Loucy (cell line): ENCODE measurements at regions not wholly inside any gene's neighbourhood (a gene's known extent, or its start where the extent isn't known, plus 50 kb on each side); places are given as distances from the start of the nearest gene placed in this dataset.
"Not testable (repeated sequence)": the region's sequence is repeated elsewhere in the genome, so short reads cannot be mapped to it uniquely, and the experiment has no call there.

Experiments used
- H2AFZ ChIP-seq: fragments of 200-600 bp; sonication (generic); 2 replicates; pipeline ENCODE4 v1.6.0; 2016; ENCODE audit warnings: antibody characterized with exemption, mild to moderate bottlenecking, low read length, moderate library complexity
- H3F3A ChIP-seq: fragments of 200-600 bp; 2 replicates; pipeline ENCODE4 v1.6.0; 2016; ENCODE audit warnings: antibody characterized with exemption, low read depth, mild to moderate bottlenecking
- H3K27me3 ChIP-seq: fragments of 200-600 bp; sonication (generic); 2 replicates; pipeline ENCODE4 v1.6.1; 2014; ENCODE audit warnings: low read length, mild to moderate bottlenecking; ENCODE audit not compliant: insufficient read depth, poor library complexity, severe bottlenecking
- H3K36me3 ChIP-seq: fragments of 200-600 bp; sonication (generic); 2 replicates; pipeline ENCODE4 v1.6.1; 2016; ENCODE audit warnings: low read length; ENCODE audit not compliant: insufficient read depth
- H3K4me1 ChIP-seq: fragments of 200-600 bp; sonication (generic); 2 replicates; pipeline ENCODE4 v1.5.1; 2014; ENCODE audit warnings: low read length, mild to moderate bottlenecking; ENCODE audit not compliant: insufficient read depth, poor library complexity, severe bottlenecking
- H3K4me2 ChIP-seq: fragments of 200-600 bp; sonication (generic); 2 replicates; pipeline ENCODE4 v1.6.0; 2014; ENCODE audit warnings: antibody characterized with exemption, low read length, low read depth, mild to moderate bottlenecking; ENCODE audit not compliant: poor library complexity, severe bottlenecking
- H3K4me3 ChIP-seq: fragments of 200-600 bp; sonication (generic); 2 replicates; pipeline ENCODE4 v1.5.1; 2014; ENCODE audit warnings: low read length, mild to moderate bottlenecking, mixed read lengths; ENCODE audit not compliant: poor library complexity, severe bottlenecking
- H3K79me2 ChIP-seq: fragments of 200-600 bp; sonication (generic); 2 replicates; pipeline ENCODE4 v1.6.1; 2014; ENCODE audit warnings: low read length; ENCODE audit not compliant: insufficient read depth
- H3K9ac ChIP-seq: fragments of 200-600 bp; sonication (generic); 2 replicates; pipeline ENCODE4 v1.6.0; 2014; ENCODE audit warnings: mild to moderate bottlenecking, low read depth, low read length, moderate library complexity; ENCODE audit not compliant: poor library complexity, severe bottlenecking
- H3K9me2 ChIP-seq: fragments of 200-600 bp; sonication (generic); replicated peaks from 2 replicates; pipeline ENCODE4 v1.6.1; 2016; ENCODE audit warnings: low read depth, low read length, mixed read lengths
- H3K9me3 ChIP-seq: fragments of 200-600 bp; sonication (generic); 2 replicates; pipeline ENCODE4 v1.6.1; 2014; ENCODE audit warnings: mild to moderate bottlenecking, antibody characterized with exemption, low read length, low read depth; ENCODE audit not compliant: insufficient read depth
- H4K20me1 ChIP-seq: fragments of 200-600 bp; sonication (generic); 2 replicates; pipeline ENCODE4 v1.6.0; 2014; ENCODE audit warnings: antibody characterized with exemption, low read length, mild to moderate bottlenecking; ENCODE audit not compliant: insufficient read depth, poor library complexity, severe bottlenecking
- CTCF ChIP-seq: fragments of 200-600 bp; sonication (generic); conservative IDR thresholded peaks from 2 replicates; pipeline ENCODE4 v1.5.1; 2014; ENCODE audit warnings: mild to moderate bottlenecking, antibody characterized with exemption, low read length
- EZH2phosphoT487 ChIP-seq: fragments of 200-600 bp; IDR thresholded peaks from 2 replicates; pipeline ENCODE4 v1.6.1; 2018; ENCODE audit warnings: antibody characterized with exemption, mild to moderate bottlenecking, moderate library complexity, borderline replicate concordance

- H3K9me2 ChIP-seq: no peaks in the 10 kb centered on the region
- H3K79me2 ChIP-seq: no peaks in the 10 kb centered on the region
- no peaks in the 10 kb centered on the region for H3K9me3 ChIP-seq
- no peak for TF ChIP-seq CTCF
- TF ChIP-seq EZH2phosphoT487: no peak
- no peaks in the 10 kb centered on the region for H3K36me3 ChIP-seq
- H3K4me3 ChIP-seq: no peak overlapping the region
- H3K4me2 ChIP-seq: no peak overlapping the region
- H3K9ac ChIP-seq: no peak overlapping the region
- H4K20me1 ChIP-seq: no peaks in the 10 kb centered on the region
- no peaks in the 10 kb centered on the region for H3K27me3 ChIP-seq
- no peaks in the 10 kb centered on the region for H3K4me1 ChIP-seq
- no peaks in the 10 kb centered on the region for H3F3A ChIP-seq
- H2AFZ ChIP-seq: no peak overlapping the region
Observed at GRCh38 chr2:147600223-147600622, 244.6 kb upstream of the ACVR2A start.

- TF ChIP-seq CTCF: no peak
- no peak for TF ChIP-seq EZH2phosphoT487
- H3K9me2 ChIP-seq: no peaks in the 10 kb centered on the region
- no peak overlapping the region for H3K9ac ChIP-seq
- no peaks in the 10 kb centered on the region for H3K79me2 ChIP-seq
- no peaks in the 10 kb centered on the region for H3F3A ChIP-seq
- no peaks in the 10 kb centered on the region for H4K20me1 ChIP-seq
- no peaks in the 10 kb centered on the region for H3K9me3 ChIP-seq
- H3K27me3 ChIP-seq: no peaks in the 10 kb centered on the region
- no peaks in the 10 kb centered on the region for H3K4me1 ChIP-seq
- H3K36me3 ChIP-seq: no peaks in the 10 kb centered on the region
- H3K4me2 ChIP-seq: no peak overlapping the region
- no peak overlapping the region for H2AFZ ChIP-seq
- no peak overlapping the region for H3K4me3 ChIP-seq
Observed at GRCh38 chr2:147595200-147595599, 249.6 kb upstream of the ACVR2A start.

- Histone ChIP-seq H3K9me3 (no peaks in the 10 kb centered on the region), H3K4me3 (no peak overlapping the region), H2AFZ (no peak overlapping the region), H3K4me2 (no peak overlapping the region), H3K9me2 (no peaks in the 10 kb centered on the region), H3K4me1 (no peaks in the 10 kb centered on the region), H3K9ac (no peak overlapping the region), H3K36me3 (no peaks in the 10 kb centered on the region), H3K27me3 (no peaks in the 10 kb centered on the region), H3K79me2 (no peaks in the 10 kb centered on the region), H3F3A (no peaks in the 10 kb centered on the region), H4K20me1 (no peaks in the 10 kb centered on the region)
- TF ChIP-seq EZH2phosphoT487 (no peak), CTCF (no peak)
Observed at GRCh38 chr2:147594038-147594437, 250.8 kb upstream of the ACVR2A start.

- not testable (repeated sequence) for H3K9me3 ChIP-seq, H3K9ac ChIP-seq, H3K36me3 ChIP-seq, H3K4me1 ChIP-seq, H3K4me3 ChIP-seq, H4K20me1 ChIP-seq, H3F3A ChIP-seq, H3K9me2 ChIP-seq, H3K79me2 ChIP-seq, H3K27me3 ChIP-seq, H2AFZ ChIP-seq, H3K4me2 ChIP-seq
Observed at GRCh38 chr2:147592784-147593183, 252.0 kb upstream of the ACVR2A start.
